DOHH2 (cell line): ENCODE measurements at regions not wholly inside any gene's neighbourhood (a gene's known extent, or its start where the extent isn't known, plus 50 kb on each side); places are given as distances from the start of the nearest gene placed in this dataset.

Experiments used
- H3F3A ChIP-seq: fragments of 200-600 bp; sonication (generic), shearing (Covaris generic); 2 replicates; pipeline ENCODE4 v1.6.0; 2016; ENCODE audit warnings: antibody characterized with exemption, mild to moderate bottlenecking; ENCODE audit not compliant: control insufficient read depth, insufficient read depth
- H3K27ac ChIP-seq: fragments of 200-600 bp; sonication (generic); 2 replicates; pipeline ENCODE4 v1.5.1; 2014; ENCODE audit warnings: low read depth, mild to moderate bottlenecking, low read length, moderate library complexity
- H3K27me3 ChIP-seq: fragments of 200-600 bp; sonication (generic); 2 replicates; pipeline ENCODE4 v1.6.1; 2014; ENCODE audit warnings: mild to moderate bottlenecking, low read length, mixed read lengths; ENCODE audit not compliant: control insufficient read depth
- H3K36me3 ChIP-seq: fragments of 200-600 bp; sonication (generic); 2 replicates; pipeline ENCODE4 v1.6.1; 2014; ENCODE audit warnings: mild to moderate bottlenecking, low read length, moderate library complexity, mixed read lengths; ENCODE audit not compliant: control insufficient read depth
- H3K4me1 ChIP-seq: fragments of 200-600 bp; sonication (generic); 2 replicates; pipeline ENCODE4 v1.6.1; 2014; ENCODE audit warnings: mild to moderate bottlenecking, low read length, mixed read lengths; ENCODE audit not compliant: control insufficient read depth
- H3K4me2 ChIP-seq: fragments of 200-600 bp; sonication (generic); 2 replicates; pipeline ENCODE4 v1.6.0; 2014; ENCODE audit warnings: mild to moderate bottlenecking, low read length, moderate library complexity
- H3K4me3 ChIP-seq: fragments of 200-600 bp; sonication (generic); 2 replicates; pipeline ENCODE4 v1.5.1; 2014; ENCODE audit warnings: mild to moderate bottlenecking, low read length, mixed read lengths
- H3K79me2 ChIP-seq: fragments of 200-600 bp; sonication (generic); 2 replicates; pipeline ENCODE4 v1.6.1; 2014; ENCODE audit warnings: mild to moderate bottlenecking, low read length, mixed read lengths; ENCODE audit not compliant: control insufficient read depth
- H3K9me2 ChIP-seq: fragments of 200-600 bp; sonication (generic); replicated peaks from 2 replicates; pipeline ENCODE4 v1.6.1; 2014; ENCODE audit warnings: mild to moderate bottlenecking, low read length, mixed read lengths; ENCODE audit not compliant: control insufficient read depth
- H3K9me3 ChIP-seq: fragments of 200-600 bp; sonication (generic); 2 replicates; pipeline ENCODE4 v1.6.1; 2014; ENCODE audit warnings: antibody characterized with exemption, low read length, mixed read lengths; ENCODE audit not compliant: control insufficient read depth, insufficient read depth
- H4K20me1 ChIP-seq: fragments of 200-600 bp; sonication (generic); 2 replicates; pipeline ENCODE4 v1.6.0; 2014; ENCODE audit warnings: low read depth, mild to moderate bottlenecking, antibody characterized with exemption, low read length, moderate library complexity; ENCODE audit not compliant: control insufficient read depth, insufficient read depth
- CTCF ChIP-seq: fragments of 200-600 bp; sonication (generic); IDR thresholded peaks from one replicate; pipeline ENCODE4 v1.5.1; 2014; ENCODE audit warnings: antibody characterized with exemption, mild to moderate bottlenecking, low read depth, low read length; ENCODE audit not compliant: poor library complexity, severe bottlenecking
- EZH2phosphoT487 ChIP-seq: fragments of 200-600 bp; sonication (generic); IDR thresholded peaks from 2 replicates; pipeline ENCODE4 v1.6.1; 2017; ENCODE audit warnings: borderline replicate concordance, mild to moderate bottlenecking, antibody characterized with exemption, low read length, moderate library complexity, mixed read lengths

GRCh38 chr18:75524841-75525240, 97.3 kb upstream of the SMIM21 start:
- H3K9me3 ChIP-seq, result no peaks in the 10 kb centered on the region
- TF ChIP-seq CTCF (no peak), EZH2phosphoT487 (no peak)
- no peaks in the 10 kb centered on the region for H3K9me2 ChIP-seq
- H3K36me3 ChIP-seq, result no peaks in the 10 kb centered on the region
- no peaks in the 10 kb centered on the region for H3K79me2 ChIP-seq
- no peak overlapping the region for H3K4me3 ChIP-seq
- H3K27me3 ChIP-seq, result no peaks in the 10 kb centered on the region
- no peaks in the 10 kb centered on the region for H3K4me1 ChIP-seq
- H4K20me1 ChIP-seq, result no peaks in the 10 kb centered on the region
- no peak overlapping the region for H3K27ac ChIP-seq
- no peak overlapping the region for H3K4me2 ChIP-seq
- no peaks in the 10 kb centered on the region for H3F3A ChIP-seq

GRCh38 chr18:75524181-75524580, 96.7 kb upstream of the SMIM21 start:
- no peaks in the 10 kb centered on the region for H3K27me3 ChIP-seq
- H3K4me1 ChIP-seq, result no peaks in the 10 kb centered on the region
- H3K9me3 ChIP-seq, result no peaks in the 10 kb centered on the region

DNA sequence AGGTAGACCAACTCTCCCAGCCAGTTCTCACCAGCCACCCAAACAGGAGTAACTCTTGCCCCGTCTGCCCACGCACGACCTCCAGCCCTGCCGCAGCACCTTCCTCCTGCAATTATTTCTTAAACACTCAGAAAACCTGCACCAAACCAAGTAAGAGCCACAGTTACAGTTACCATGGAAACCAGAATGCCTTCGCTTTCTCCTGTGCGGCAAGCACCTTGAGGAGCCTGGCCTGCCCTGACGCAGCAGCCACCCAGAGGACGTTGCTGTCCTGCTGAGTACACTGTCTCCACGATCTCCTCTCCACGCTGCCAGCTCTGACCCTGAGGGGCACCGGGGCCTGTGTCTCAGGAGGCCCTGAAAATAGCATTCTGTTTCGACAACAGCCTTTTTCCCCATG, 94.3 kb upstream of the SMIM21 start:
- Histone ChIP-seq H3K27ac (no peak overlapping the region), H3F3A (no peaks in the 10 kb centered on the region), H3K4me1 (no peaks in the 10 kb centered on the region), H3K79me2 (no peaks in the 10 kb centered on the region), H3K9me2 (no peaks in the 10 kb centered on the region), H3K9me3 (no peaks in the 10 kb centered on the region), H3K27me3 (no peaks in the 10 kb centered on the region), H3K4me3 (no peak overlapping the region), H3K36me3 (no peaks in the 10 kb centered on the region), H4K20me1 (no peaks in the 10 kb centered on the region), H3K4me2 (no peak overlapping the region)
- TF ChIP-seq EZH2phosphoT487 (no peak), CTCF (no peak)

More at GRCh38 chr18:75524181-75524580, 96.7 kb upstream of the SMIM21 start:
- H3K79me2 ChIP-seq, result no peaks in the 10 kb centered on the region
- H3F3A ChIP-seq, result no peaks in the 10 kb centered on the region
- no peak overlapping the region for H3K4me2 ChIP-seq
- no peak overlapping the region for H3K4me3 ChIP-seq
- TF ChIP-seq CTCF (no peak), EZH2phosphoT487 (no peak)
- no peak overlapping the region for H3K27ac ChIP-seq
- H4K20me1 ChIP-seq, result no peaks in the 10 kb centered on the region
- H3K36me3 ChIP-seq, result no peaks in the 10 kb centered on the region
- no peaks in the 10 kb centered on the region for H3K9me2 ChIP-seq

DNA sequence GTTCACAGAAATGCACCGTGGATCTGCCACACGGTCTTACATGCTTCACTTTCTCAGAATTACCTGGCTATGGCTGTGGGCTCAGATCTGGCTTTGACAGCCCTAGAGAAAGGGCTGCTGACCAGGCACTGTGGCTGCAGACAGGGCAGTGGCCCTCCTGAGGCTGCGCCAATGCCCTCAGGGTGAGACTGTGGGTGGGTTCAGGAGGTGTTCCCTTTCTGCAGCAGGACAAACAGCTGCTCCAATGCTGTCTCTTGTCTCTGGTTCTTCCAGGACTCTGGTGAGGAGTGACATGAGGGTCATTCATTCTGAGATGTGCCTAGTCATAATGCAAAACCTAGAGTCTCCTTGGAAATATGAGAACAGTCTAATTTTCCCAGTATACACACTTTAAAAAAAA, 90.5 kb upstream of the SMIM21 start:
- Histone ChIP-seq H3K4me3 (no peak overlapping the region), H3F3A (no peaks in the 10 kb centered on the region), H3K79me2 (no peaks in the 10 kb centered on the region), H3K27me3 (no peaks in the 10 kb centered on the region), H3K36me3 (no peaks in the 10 kb centered on the region), H3K4me1 (no peaks in the 10 kb centered on the region), H3K9me3 (no peaks in the 10 kb centered on the region), H3K27ac (no peak overlapping the region), H4K20me1 (no peaks in the 10 kb centered on the region), H3K4me2 (no peak overlapping the region), H3K9me2 (no peaks in the 10 kb centered on the region)
- TF ChIP-seq EZH2phosphoT487, result no peak
- no peak for TF ChIP-seq CTCF
